ENCODE measurements at regions not wholly inside any gene's neighbourhood (a gene's known extent, or its start where the extent isn't known, plus 50 kb on each side); places are given as distances from the start of the nearest gene placed in this dataset.

DNA sequence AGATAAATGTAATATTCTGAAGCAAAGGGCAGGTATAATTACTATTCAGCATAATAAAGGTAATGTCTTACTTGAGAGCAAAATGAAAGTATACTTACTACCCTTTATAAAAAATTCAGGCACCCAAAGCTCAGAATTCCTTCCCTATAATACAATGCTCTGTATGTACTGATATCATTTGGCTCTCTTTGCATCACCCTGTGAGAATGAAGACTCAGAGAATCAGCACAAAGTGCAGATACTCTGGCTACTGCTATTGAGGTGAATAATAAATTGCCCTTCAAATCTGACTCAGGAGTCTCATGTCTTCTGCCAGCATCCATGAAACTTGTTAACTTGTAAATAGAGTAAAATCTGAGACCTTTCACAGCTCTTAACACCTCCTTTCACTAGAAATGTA lies 108.5 kb upstream of the KCTD3 start:
- no peak for DNase-seq (ENCODE audit: low spot score)

DNA sequence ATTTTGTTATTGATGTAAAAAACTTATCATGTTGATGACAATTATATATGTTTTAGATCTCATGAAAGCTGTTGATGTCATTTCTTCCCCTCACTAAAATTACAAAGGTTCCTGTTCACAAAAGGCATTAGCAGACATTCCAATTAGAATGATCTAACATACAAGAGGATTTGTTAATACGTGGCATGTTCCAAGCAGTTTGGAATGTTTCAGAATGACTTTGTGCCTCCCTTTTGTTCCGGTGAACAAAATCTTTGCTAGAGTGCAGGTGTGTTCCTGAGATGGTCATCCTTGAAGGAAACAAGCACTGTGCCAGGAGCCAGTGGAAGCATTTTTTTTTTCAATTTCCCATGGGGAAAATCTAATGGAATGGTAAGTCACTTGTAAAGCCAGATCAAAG lies 108.0 kb upstream of the KCTD3 start:
- DNase-seq (ENCODE audit: low spot score), result no peak

GRCh38 chr1:215466361-215466760 lies 100.7 kb upstream of the KCTD3 start:
- DNase-seq (ENCODE audit: low spot score), result no peak

DNA sequence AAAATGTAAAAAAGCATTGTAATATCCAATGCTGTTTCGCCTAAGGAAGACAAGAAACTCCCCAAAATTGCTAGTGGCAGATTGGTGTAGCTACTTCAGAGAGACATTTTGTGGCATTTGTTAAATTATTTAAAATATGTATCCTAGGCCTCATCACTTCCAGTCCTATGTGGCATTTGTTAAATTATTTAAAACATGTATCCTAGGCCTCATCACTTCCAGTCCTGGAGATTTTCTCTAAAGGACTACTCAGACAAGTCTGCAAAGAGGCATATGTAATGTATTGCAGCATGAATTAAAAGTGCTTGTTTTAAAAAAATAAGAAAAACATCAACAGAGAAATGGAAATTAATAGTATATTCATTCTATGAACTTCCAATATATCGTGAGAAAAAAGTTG lies 95.6 kb upstream of the KCTD3 start:
- DNase-seq (ENCODE audit: low spot score), result no peak

DNA sequence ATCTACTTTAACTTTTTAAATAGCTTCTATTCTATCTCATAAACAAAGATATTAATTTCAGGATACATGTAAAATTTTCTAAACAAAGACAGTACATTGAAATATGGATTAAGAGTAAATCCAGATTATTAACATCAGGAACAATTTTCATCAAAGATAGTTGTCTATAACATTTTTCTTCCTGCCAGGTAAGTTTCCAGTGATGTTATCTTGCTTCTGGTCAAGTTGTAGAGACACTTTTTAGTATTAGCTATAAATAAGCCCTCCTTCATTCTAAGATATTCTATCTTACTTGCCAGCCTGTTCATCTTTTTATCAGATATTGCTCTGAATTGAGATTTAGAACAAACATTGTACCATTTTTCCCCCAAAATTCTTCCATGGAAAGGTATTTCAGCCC lies 94.4 kb upstream of the KCTD3 start:
- DNase-seq (ENCODE audit: low spot score), result no peak

DNA sequence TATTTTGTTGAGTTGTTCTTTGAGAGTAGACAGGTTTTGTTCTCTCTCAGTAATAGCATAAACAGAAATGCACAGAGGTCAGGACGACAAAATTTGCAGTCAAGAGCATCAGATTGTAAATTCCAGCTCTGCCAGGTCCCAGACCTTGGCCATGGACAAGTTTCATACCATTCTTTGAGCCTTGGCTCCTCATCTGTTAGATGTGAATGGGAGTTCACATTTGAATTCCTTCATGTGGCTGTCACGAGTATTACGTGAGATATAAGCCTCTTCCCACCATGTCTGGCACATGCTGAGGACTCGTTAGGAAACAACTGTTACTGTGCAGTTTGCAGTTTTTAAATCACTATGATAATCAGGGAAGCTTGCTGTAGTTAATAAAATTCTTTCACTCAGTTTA lies 93.2 kb upstream of the KCTD3 start:
- DNase-seq (ENCODE audit: low spot score), result peak; percentile 52

DNA sequence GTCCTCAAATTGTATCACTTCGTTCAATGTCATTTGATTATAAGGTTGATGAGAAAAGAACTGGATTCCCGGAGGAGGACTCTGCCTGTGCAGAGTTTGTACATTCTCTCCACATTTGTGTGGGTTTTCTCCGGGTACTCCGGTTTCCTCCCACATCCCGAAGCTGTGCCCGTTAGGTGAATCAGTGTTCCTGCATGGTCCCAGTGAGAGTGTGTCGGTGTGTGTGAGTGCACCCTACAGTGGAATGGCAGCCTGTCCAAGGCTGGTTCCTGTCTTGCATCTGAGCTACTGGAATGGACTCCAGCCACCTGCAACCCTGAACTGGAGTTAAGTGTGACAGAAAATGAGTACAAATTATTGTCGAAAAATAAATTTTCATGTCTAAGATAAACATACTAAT lies 92.2 kb upstream of the KCTD3 start:
- DNase-seq (ENCODE audit: low spot score), result no peak

DNA sequence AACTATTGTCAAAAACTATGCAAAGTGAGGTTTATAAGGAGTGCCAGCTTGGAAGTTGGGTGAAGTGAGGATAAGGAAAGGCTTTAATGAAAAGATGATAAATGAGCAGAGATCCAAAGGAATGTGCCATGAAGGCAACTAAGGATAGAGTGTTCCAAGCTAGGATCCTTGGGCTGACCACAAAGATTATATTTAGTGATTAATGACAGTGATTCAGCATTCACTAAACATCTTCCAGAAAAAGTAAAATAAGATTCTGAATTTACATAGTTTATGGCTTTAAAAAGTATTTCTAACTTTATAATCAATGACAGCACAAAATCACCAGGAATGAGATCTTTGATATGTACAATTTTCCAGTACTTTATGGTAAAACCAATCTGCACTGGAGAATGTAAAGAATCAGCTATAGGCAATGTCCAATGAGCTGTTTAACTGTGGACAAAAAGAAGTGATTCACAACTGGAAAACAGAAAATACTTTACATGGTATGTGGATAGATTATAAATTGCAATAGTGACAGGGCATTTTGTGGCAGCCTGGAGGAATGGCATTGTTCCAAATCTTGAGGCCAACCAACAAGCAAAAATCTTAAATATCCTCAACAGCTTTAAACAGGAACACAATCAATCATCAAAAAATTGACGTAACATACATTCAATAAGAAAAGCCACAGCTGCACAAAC lies 91.2 kb upstream of the KCTD3 start:
- DNase-seq (ENCODE audit: low spot score), result peak; percentile 85

DNA sequence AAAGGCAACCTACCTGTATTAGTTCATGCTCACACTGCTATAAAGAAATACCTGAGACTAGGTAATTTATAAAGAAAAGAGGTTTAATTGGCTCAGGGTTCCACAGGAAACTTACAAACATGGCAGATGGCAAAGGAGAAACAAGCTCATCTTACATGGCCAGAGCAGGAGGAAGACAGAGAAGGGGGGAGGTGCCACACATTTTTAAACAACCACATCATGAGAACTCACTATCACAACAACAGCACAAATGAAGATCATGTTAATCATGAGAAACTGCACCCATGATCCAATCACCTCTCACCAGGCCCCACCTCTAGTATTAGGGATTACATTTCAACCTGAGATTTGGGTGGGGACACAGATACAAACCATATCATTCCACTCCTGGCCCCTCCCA lies 90.6 kb upstream of the KCTD3 start:
- DNase-seq (ENCODE audit: low spot score), result no peak

DNA sequence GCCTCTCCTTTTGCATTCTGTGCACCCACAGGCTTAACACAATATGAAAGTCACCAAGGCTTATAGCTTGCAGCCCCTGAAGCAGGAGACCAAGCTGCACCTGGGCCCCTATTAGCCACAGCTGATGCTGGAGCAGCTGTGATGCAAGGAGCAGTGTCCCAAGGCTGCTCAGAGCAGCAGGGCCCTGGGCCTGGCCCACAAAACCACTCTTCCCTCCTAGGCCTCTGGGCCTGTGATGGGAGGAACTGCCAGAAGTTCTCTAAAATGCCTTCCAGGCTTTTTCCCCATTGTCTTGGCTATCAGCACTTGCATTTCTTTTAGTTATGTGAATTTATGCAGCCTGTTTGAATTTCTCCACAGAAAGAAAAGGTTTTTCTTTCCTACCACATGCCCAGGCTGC lies 89.5 kb upstream of the KCTD3 start:
- DNase-seq (ENCODE audit: low spot score), result no peak

DNA sequence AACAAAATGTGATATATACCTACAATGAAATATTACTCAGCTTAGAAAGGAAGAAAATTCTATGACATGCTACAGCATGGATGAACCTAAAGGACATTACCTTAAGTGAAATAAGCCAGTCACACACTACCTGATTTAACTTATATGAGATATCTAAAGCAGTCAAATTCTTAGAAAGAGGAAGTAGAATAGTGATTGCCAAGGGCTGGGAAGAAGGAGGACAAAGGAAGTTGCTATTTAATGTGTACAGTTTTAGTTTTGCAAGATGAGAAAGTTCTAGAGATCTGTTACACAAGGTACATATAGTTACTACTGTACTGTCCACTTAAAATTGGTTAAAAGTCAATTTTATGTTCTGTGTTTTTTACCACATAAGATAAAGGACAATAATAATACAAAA lies 87.5 kb upstream of the KCTD3 start:
- DNase-seq (ENCODE audit: low spot score), result no peak

DNA sequence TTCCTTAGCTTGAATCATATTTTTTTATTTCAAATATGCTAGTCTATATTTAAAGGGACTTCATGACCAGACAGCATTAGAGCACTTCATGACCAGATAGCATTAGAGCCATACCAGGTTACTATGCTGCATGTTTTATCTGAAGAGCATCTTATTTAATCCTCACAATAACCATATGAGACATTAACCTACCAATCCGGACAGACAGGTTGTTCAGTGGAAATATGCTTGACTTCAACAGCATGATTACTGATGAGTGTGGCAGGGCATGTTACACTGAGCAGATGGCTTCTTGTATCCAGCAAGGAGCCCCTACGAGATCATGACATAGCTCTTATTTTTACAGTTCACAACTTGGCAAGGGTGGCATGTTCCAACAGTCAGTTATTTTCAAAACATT lies 85.0 kb upstream of the KCTD3 start:
- no peak for DNase-seq (ENCODE audit: low spot score)

DNA sequence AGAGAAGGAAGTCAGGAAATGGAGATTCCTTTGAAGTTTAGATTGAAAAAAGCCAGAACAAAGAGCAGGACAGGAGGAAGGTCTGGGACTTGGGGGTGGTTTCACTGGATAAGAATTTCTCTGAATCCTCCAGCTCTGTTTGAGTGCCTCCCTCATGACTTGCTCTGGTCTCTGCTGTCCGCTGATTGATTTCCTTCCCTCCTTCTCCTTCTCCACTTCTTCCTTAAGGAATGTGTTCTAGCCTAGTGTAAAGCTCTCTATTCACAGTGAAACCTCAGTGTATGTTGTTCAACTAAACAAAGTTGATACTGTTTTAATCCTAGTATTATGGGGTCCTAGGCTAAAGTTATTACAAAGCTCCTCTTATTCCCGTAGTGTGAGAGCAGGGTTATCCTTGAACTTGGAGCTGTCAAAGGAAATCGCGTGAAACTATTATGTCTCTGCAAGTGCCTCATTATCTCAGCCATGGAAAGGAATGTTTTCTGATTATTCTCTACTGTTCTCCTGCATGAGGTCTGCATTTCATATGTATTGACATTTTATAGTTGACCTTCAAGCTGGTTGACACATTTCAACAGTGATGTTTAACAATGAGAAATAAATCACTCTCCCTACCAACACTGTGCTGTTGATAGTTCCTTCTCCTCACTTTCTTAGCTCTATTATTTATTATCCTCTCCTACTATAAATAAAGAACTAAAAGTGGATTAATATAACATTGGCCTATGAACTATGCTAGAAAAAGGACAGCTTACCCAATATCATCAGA lies 82.7 kb upstream of the KCTD3 start:
- DNase-seq (ENCODE audit: low spot score), result no peak

DNA sequence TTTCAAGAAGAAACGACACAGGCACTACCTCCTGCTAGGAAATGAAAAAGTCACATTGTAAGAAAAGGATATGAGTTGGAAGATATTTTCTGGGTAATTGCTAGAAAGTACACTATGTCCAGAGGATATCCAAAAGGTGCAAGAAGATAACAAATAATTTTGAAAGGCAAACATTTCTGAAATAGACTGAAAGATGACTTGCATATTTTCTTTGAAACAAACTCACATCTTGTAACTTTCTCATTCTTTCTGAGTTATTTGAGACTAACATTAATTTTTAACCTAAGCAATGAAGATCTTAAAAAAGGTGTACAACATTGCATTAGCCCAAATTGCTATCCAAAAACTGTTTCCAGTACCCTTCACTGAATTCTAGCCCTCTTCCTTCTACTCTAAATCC lies 79.6 kb upstream of the KCTD3 start:
- DNase-seq (ENCODE audit: low spot score), result no peak

- no peak for DNase-seq (ENCODE audit: low spot score)
These were observed 78.3 kb upstream of the KCTD3 start for GRCh38 chr1:215488850-215489249.

DNA sequence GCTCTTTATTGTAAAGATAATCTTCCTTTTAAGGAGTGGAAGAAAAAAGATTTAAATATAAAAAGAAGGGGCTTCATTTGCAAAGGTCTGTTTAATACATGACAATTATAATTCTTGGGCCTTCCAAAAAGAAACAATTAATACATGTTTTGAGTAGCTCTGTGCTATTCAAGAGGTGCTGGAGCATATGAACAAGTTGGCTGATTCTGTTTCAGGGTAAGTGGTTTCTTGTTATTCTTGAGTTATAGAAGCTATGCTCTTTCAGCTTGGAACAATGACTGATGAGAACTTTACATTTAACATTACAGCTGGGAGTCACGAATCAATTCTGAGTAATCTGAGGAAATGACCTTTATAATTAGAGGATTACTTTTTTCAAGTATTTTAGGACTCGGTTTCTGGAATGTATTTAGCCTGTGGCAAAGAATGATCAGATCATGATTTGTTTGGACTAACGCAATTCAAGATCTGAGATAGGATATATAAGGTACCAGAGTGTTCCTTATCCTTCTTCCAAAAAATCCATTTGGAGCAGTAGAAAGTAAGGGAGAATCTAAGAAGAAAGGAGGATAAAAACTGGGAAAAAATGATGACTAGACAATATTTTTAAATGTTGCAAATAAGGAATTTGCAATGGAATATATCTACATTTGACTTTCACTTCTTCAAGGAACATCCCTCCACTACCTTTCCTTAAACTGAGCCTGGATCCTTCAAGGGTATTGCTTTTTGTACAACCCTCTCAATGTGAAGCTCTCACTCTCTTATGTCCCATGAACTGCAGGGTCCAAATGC lies 77.1 kb upstream of the KCTD3 start:
- DNase-seq (ENCODE audit: low spot score), result no peak

- no peak for DNase-seq (ENCODE audit: low spot score)
These were observed 69.6 kb upstream of the KCTD3 start for GRCh38 chr1:215497528-215497927.

DNA sequence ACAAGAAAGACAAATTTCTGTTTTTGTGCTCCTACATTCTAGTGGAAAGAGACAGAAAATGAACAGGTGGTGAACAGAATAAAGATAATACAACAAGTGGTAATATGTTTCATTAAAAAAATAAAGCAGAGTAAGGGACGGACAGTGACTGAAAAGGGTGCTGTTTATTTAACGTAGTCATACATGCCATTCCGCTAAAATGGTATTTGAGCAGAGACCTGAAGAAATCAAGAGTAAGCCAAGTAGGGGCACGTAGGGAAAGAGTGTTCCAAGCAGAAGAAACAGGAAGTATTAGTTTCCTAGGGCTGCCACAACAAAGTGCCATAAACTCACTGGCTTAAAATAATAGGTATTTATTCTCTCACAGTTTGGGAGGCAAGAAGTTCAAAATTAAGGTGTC lies 65.6 kb upstream of the KCTD3 start:
- DNase-seq (ENCODE audit: low spot score), result no peak

- DNase-seq (ENCODE audit: low spot score), result no peak
These were observed 65.0 kb upstream of the KCTD3 start for GRCh38 chr1:215502081-215502480.

DNA sequence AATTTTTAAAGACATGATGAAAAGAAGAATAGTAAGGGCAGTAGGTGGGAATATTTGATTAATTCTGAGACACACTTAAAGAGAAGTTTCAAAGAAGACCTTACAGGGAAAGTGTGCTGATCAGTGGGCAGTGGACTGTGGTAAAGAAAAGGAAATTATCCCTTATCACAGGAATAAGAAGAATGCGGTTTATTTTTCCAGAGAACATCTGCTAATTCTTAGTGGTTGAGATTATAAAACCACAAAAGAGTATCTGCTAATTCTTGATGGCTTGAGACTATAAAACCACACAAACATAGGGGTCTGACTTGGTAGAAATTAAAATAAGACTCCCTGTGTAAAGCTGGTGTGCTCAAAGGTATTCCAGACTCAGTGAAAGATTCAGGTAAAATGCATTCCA lies 60.0 kb upstream of the KCTD3 start:
- DNase-seq (ENCODE audit: low spot score), result no peak

- DNase-seq (ENCODE audit: low spot score), result no peak
These were observed 58.8 kb upstream of the KCTD3 start for GRCh38 chr1:215508311-215508710.
